IPS DF 6.9 (cell line): ENCODE measurements at regions not wholly inside any gene's neighbourhood (a gene's known extent, or its start where the extent isn't known, plus 50 kb on each side); places are given as distances from the start of the nearest gene placed in this dataset.
"Not testable (repeated sequence)": the region's sequence is repeated elsewhere in the genome, so short reads cannot be mapped to it uniquely, and the experiment has no call there.

ENCODE experiments used
- DNase-seq: peaks from one replicate; pipeline ENCODE4 v3.0.0-alpha.2; 2013; ENCODE audit warnings: low read depth, low spot score
- H3K27ac ChIP-seq: one replicate; pipeline ENCODE4 v1.5.1; 2013; ENCODE audit warnings: low read length, control low read depth
- H3K27me3 ChIP-seq: 2 replicates; pipeline ENCODE4 v1.6.1; 2013; ENCODE audit warnings: mild to moderate bottlenecking, low read length; ENCODE audit not compliant: control insufficient read depth, insufficient read depth
- H3K36me3 ChIP-seq: 2 replicates; pipeline ENCODE4 v1.6.1; 2013; ENCODE audit warnings: low read length; ENCODE audit not compliant: control insufficient read depth, insufficient read depth
- H3K4me1 ChIP-seq: 2 replicates; pipeline ENCODE4 v1.6.1; 2013; ENCODE audit warnings: low read length; ENCODE audit not compliant: control insufficient read depth, insufficient read depth
- H3K4me3 ChIP-seq: 2 replicates; pipeline ENCODE4 v1.5.1; 2013; ENCODE audit warnings: mild to moderate bottlenecking, low read length
- H3K9me3 ChIP-seq: 2 replicates; pipeline ENCODE4 v1.6.1; 2013; ENCODE audit warnings: low read length, inconsistent platforms; ENCODE audit not compliant: control insufficient read depth, insufficient read depth
- WGBS: extraction: QIAGEN DNeasy Blood & Tissue Kit; methylation state at CpG from one replicate; pipeline ENCODE4 v1.1.7; 2013; ENCODE audit warnings: mixed read lengths, missing lambda C conversion rate; ENCODE audit not compliant: insufficient read length, insufficient coverage; 5-methylcytosine and 5-hydroxymethylcytosine counted together

GRCh38 chr13:111586291-111586690, 265.8 kb downstream of the TEX29 start:
- H3K36me3 ChIP-seq, result no peaks in the 10 kb centered on the region
- no peak overlapping the region for H3K4me3 ChIP-seq
- DNase-seq, result no peak
- no peaks in the 10 kb centered on the region for H3K27me3 ChIP-seq
- no CpG with 5 or more reads among the region's 27 CpGs for WGBS
- no peaks in the 10 kb centered on the region for H3K4me1 ChIP-seq
- no peak overlapping the region for H3K27ac ChIP-seq
- H3K9me3 ChIP-seq, result no peaks in the 10 kb centered on the region

GRCh38 chr13:111587249-111587648, 266.8 kb downstream of the TEX29 start:
- Histone ChIP-seq H3K27ac (no peak overlapping the region), H3K9me3 (no peaks in the 10 kb centered on the region), H3K36me3 (no peaks in the 10 kb centered on the region), H3K27me3 (no peaks in the 10 kb centered on the region), H3K4me3 (no peak overlapping the region), H3K4me1 (no peaks in the 10 kb centered on the region)
- no peak for DNase-seq
- no CpG with 5 or more reads among the region's 14 CpGs for WGBS

- Histone ChIP-seq H3K27ac (no peak overlapping the region), H3K36me3 (no peaks in the 10 kb centered on the region), H3K4me1 (no peaks in the 10 kb centered on the region), H3K27me3 (no peaks in the 10 kb centered on the region), H3K9me3 (no peaks in the 10 kb centered on the region), H3K4me3 (no peak overlapping the region)
- no peak for DNase-seq
- WGBS, result no CpG with 5 or more reads among the region's 4 CpGs
These were observed 268.9 kb downstream of the TEX29 start for GRCh38 chr13:111589321-111589720.

- no peaks in the 10 kb centered on the region for H3K36me3 ChIP-seq
- 100% methylated on average over 3 of the region's 7 CpGs for WGBS
- DNase-seq, result no peak
- no peaks in the 10 kb centered on the region for H3K4me1 ChIP-seq
- H3K27me3 ChIP-seq, result no peaks in the 10 kb centered on the region
- no peaks in the 10 kb centered on the region for H3K9me3 ChIP-seq
- no peak overlapping the region for H3K27ac ChIP-seq
- H3K4me3 ChIP-seq, result no peak overlapping the region
These were observed 269.6 kb downstream of the TEX29 start for GRCh38 chr13:111589992-111590391.

- Histone ChIP-seq H3K27ac (no peak overlapping the region), H3K4me3 (no peak overlapping the region), H3K4me1 (no peaks in the 10 kb centered on the region), H3K27me3 (no peaks in the 10 kb centered on the region), H3K36me3 (no peaks in the 10 kb centered on the region), H3K9me3 (no peaks in the 10 kb centered on the region)
- WGBS, result 100% methylated on average over 2 of the region's 14 CpGs
- DNase-seq, result no peak
These were observed 270.4 kb downstream of the TEX29 start for GRCh38 chr13:111590796-111591195.

- H3K27ac ChIP-seq, DNase-seq, H3K27me3 ChIP-seq, H3K4me3 ChIP-seq, H3K36me3 ChIP-seq, H3K9me3 ChIP-seq, H3K4me1 ChIP-seq: not testable (repeated sequence)
- WGBS, result no CpG with 5 or more reads among the region's 4 CpGs
These were observed 273.0 kb downstream of the TEX29 start for GRCh38 chr13:111593490-111593889.

- no CpG with 5 or more reads among the region's 10 CpGs for WGBS
- H3K27me3 ChIP-seq, result no peaks in the 10 kb centered on the region
- peaks cover 2% of the 10 kb centered on the region; the same call in 1 of the 2 replicates for H3K4me1 ChIP-seq
- H3K27ac ChIP-seq, result no peak overlapping the region
- no peak overlapping the region for H3K4me3 ChIP-seq
- H3K36me3 ChIP-seq, result no peaks in the 10 kb centered on the region
- DNase-seq, result no peak
- no peaks in the 10 kb centered on the region for H3K9me3 ChIP-seq
These were observed 274.2 kb downstream of the TEX29 start for GRCh38 chr13:111594606-111595005.

GRCh38 chr13:111595276-111595675, 274.8 kb downstream of the TEX29 start:
- no peaks in the 10 kb centered on the region for H3K27me3 ChIP-seq
- no peak overlapping the region for H3K4me3 ChIP-seq
- WGBS, result no CpG with 5 or more reads among the region's 3 CpGs

GRCh38 chr13:111595791-111596190, 275.3 kb downstream of the TEX29 start:
- no peak for DNase-seq
- Histone ChIP-seq H3K27ac (no peak overlapping the region), H3K27me3 (no peaks in the 10 kb centered on the region), H3K4me3 (no peak overlapping the region), H3K9me3 (no peaks in the 10 kb centered on the region), H3K4me1 (peaks cover 2% of the 10 kb centered on the region; the same call in 1 of the 2 replicates), H3K36me3 (no peaks in the 10 kb centered on the region)
- WGBS, result no CpG with 5 or more reads among the region's 11 CpGs

More at GRCh38 chr13:111595276-111595675, 274.8 kb downstream of the TEX29 start:
- no peak for DNase-seq
- no peaks in the 10 kb centered on the region for H3K9me3 ChIP-seq
- no peaks in the 10 kb centered on the region for H3K36me3 ChIP-seq
- H3K4me1 ChIP-seq, result peaks cover 2% of the 10 kb centered on the region; the same call in 1 of the 2 replicates
- no peak overlapping the region for H3K27ac ChIP-seq

GRCh38 chr13:111597191-111597611, 276.8 kb downstream of the TEX29 start:
- no peaks in the 10 kb centered on the region for H3K9me3 ChIP-seq
- no peak for DNase-seq
- H3K27ac ChIP-seq, result no peak overlapping the region
- WGBS, result no CpG with 5 or more reads among the region's 10 CpGs
- H3K36me3 ChIP-seq, result no peaks in the 10 kb centered on the region
- H3K4me3 ChIP-seq, result no peak overlapping the region
- H3K4me1 ChIP-seq, result peaks cover 2% of the 10 kb centered on the region; the same call in 1 of the 2 replicates
- H3K27me3 ChIP-seq, result no peaks in the 10 kb centered on the region

GRCh38 chr13:111597618-111598017, 277.2 kb downstream of the TEX29 start:
- H3K27me3 ChIP-seq, result no peaks in the 10 kb centered on the region
- no peak overlapping the region for H3K27ac ChIP-seq
- WGBS, result no CpG with 5 or more reads among the region's 12 CpGs
- no peak overlapping the region for H3K4me3 ChIP-seq
- H3K36me3 ChIP-seq, result no peaks in the 10 kb centered on the region
- no peaks in the 10 kb centered on the region for H3K9me3 ChIP-seq
- peaks cover 2% of the 10 kb centered on the region; the same call in 1 of the 2 replicates for H3K4me1 ChIP-seq
- DNase-seq, result no peak
